ENCODE measurements at regions not wholly inside any gene's neighbourhood (a gene's known extent, or its start where the extent isn't known, plus 50 kb on each side); places are given as distances from the start of the nearest gene placed in this dataset.

GRCh38 chr4:178140326-178140915 lies 698.2 kb upstream of the AGA start:
- no peaks in the 10 kb centered on the region for H3K4me1 Mint-ChIP-seq (ENCODE audit: low read depth)
- H3K27me3 Mint-ChIP-seq (ENCODE audit: low read depth) = no peaks in the 10 kb centered on the region
- H3K9me3 Mint-ChIP-seq = peaks cover 11% of the 10 kb centered on the region
- H3K27ac Mint-ChIP-seq = no peak overlapping the region
- intact Hi-C loops (cut with micrococcal nuclease) = no loop called here
- no peak for DNase-seq (ENCODE audit: low spot score)
- H3K36me3 Mint-ChIP-seq (ENCODE audit: low read depth) = no peaks in the 10 kb centered on the region
- H3K4me3 Mint-ChIP-seq (ENCODE audit: low read depth) = no peak overlapping the region

- H3K36me3 Mint-ChIP-seq (ENCODE audit: low read depth) = no peaks in the 10 kb centered on the region
- H3K4me3 Mint-ChIP-seq (ENCODE audit: low read depth) = no peak overlapping the region
Observed at GRCh38 chr4:178142724-178143123, 700.5 kb upstream of the AGA start.

GRCh38 chr4:178148106-178148505 lies 705.9 kb upstream of the AGA start:
- no peaks in the 10 kb centered on the region for H3K27me3 Mint-ChIP-seq (ENCODE audit: low read depth)
- no peak overlapping the region for H3K4me3 Mint-ChIP-seq (ENCODE audit: low read depth)
- no peaks in the 10 kb centered on the region for H3K4me1 Mint-ChIP-seq (ENCODE audit: low read depth)
- H3K9me3 Mint-ChIP-seq = peaks cover 8% of the 10 kb centered on the region
- intact Hi-C loops (cut with micrococcal nuclease) = no loop called here
- no peak overlapping the region for H3K27ac Mint-ChIP-seq
- no peak for DNase-seq (ENCODE audit: low spot score)
- H3K36me3 Mint-ChIP-seq (ENCODE audit: low read depth) = no peaks in the 10 kb centered on the region

More at GRCh38 chr4:178142724-178143123, 700.5 kb upstream of the AGA start:
- Mint-ChIP-seq H3K9me3 (peaks cover 13% of the 10 kb centered on the region), H3K27ac (no peak overlapping the region), H3K27me3 (ENCODE audit: low read depth) (no peaks in the 10 kb centered on the region), H3K4me1 (ENCODE audit: low read depth) (no peaks in the 10 kb centered on the region)
- intact Hi-C loops (cut with micrococcal nuclease) = no loop called here
- no peak for DNase-seq (ENCODE audit: low spot score)

- Mint-ChIP-seq H3K36me3 (ENCODE audit: low read depth) (no peaks in the 10 kb centered on the region), H3K4me1 (ENCODE audit: low read depth) (no peaks in the 10 kb centered on the region), H3K27me3 (ENCODE audit: low read depth) (no peaks in the 10 kb centered on the region), H3K27ac (no peak overlapping the region), H3K9me3 (peaks cover 17% of the 10 kb centered on the region), H3K4me3 (ENCODE audit: low read depth) (no peak overlapping the region)
- DNase-seq (ENCODE audit: low spot score) = no peak
- intact Hi-C loops (cut with micrococcal nuclease) = no loop called here
Observed at GRCh38 chr4:178165251-178165950, 723.2 kb upstream of the AGA start.

GRCh38 chr4:178165951-178166308 lies 723.7 kb upstream of the AGA start:
- intact Hi-C loops (cut with micrococcal nuclease) = no loop called here
- H3K27me3 Mint-ChIP-seq (ENCODE audit: low read depth) = no peaks in the 10 kb centered on the region
- no peak overlapping the region for H3K27ac Mint-ChIP-seq
- H3K4me3 Mint-ChIP-seq (ENCODE audit: low read depth) = no peak overlapping the region
- H3K9me3 Mint-ChIP-seq = peaks cover 14% of the 10 kb centered on the region
- H3K4me1 Mint-ChIP-seq (ENCODE audit: low read depth) = no peaks in the 10 kb centered on the region
- no peak for DNase-seq (ENCODE audit: low spot score)
- no peaks in the 10 kb centered on the region for H3K36me3 Mint-ChIP-seq (ENCODE audit: low read depth)

GRCh38 chr4:178173771-178174170 lies 731.5 kb upstream of the AGA start:
- Mint-ChIP-seq H3K4me1 (ENCODE audit: low read depth) (no peaks in the 10 kb centered on the region), H3K27ac (no peak overlapping the region), H3K9me3 (no peaks in the 10 kb centered on the region), H3K36me3 (ENCODE audit: low read depth) (no peaks in the 10 kb centered on the region), H3K27me3 (ENCODE audit: low read depth) (no peaks in the 10 kb centered on the region), H3K4me3 (ENCODE audit: low read depth) (no peak overlapping the region)
- no peak for DNase-seq (ENCODE audit: low spot score)
- intact Hi-C loops (cut with micrococcal nuclease) = no loop called here

GRCh38 chr4:178174756-178175155 lies 732.5 kb upstream of the AGA start:
- Mint-ChIP-seq H3K36me3 (ENCODE audit: low read depth) (no peaks in the 10 kb centered on the region), H3K4me3 (ENCODE audit: low read depth) (no peak overlapping the region)

GRCh38 chr4:178185517-178185916 lies 743.3 kb upstream of the AGA start:
- DNase-seq (ENCODE audit: low spot score) = no peak
- no peaks in the 10 kb centered on the region for H3K9me3 Mint-ChIP-seq
- intact Hi-C loops (cut with micrococcal nuclease) = no loop called here
- H3K27me3 Mint-ChIP-seq (ENCODE audit: low read depth) = no peaks in the 10 kb centered on the region
- H3K4me1 Mint-ChIP-seq (ENCODE audit: low read depth) = no peaks in the 10 kb centered on the region
- H3K27ac Mint-ChIP-seq = no peak overlapping the region
- H3K36me3 Mint-ChIP-seq (ENCODE audit: low read depth) = no peaks in the 10 kb centered on the region
- H3K4me3 Mint-ChIP-seq (ENCODE audit: low read depth) = no peak overlapping the region

More at GRCh38 chr4:178174756-178175155, 732.5 kb upstream of the AGA start:
- DNase-seq (ENCODE audit: low spot score) = no peak
- Mint-ChIP-seq H3K9me3 (no peaks in the 10 kb centered on the region), H3K27ac (no peak overlapping the region), H3K4me1 (ENCODE audit: low read depth) (no peaks in the 10 kb centered on the region), H3K27me3 (ENCODE audit: low read depth) (no peaks in the 10 kb centered on the region)
- intact Hi-C loops (cut with micrococcal nuclease) = no loop called here

GRCh38 chr4:178192611-178193010 lies 750.4 kb upstream of the AGA start:
- intact Hi-C loops (cut with micrococcal nuclease) = no loop called here
- Mint-ChIP-seq H3K4me3 (ENCODE audit: low read depth) (no peak overlapping the region), H3K27ac (no peak overlapping the region), H3K27me3 (ENCODE audit: low read depth) (no peaks in the 10 kb centered on the region), H3K4me1 (ENCODE audit: low read depth) (no peaks in the 10 kb centered on the region), H3K9me3 (peaks cover 12% of the 10 kb centered on the region), H3K36me3 (ENCODE audit: low read depth) (no peaks in the 10 kb centered on the region)
- no peak for DNase-seq (ENCODE audit: low spot score)

GRCh38 chr4:178196751-178197374 lies 754.6 kb upstream of the AGA start:
- no peak overlapping the region for H3K4me3 Mint-ChIP-seq (ENCODE audit: low read depth)
- H3K27me3 Mint-ChIP-seq (ENCODE audit: low read depth) = no peaks in the 10 kb centered on the region
- H3K4me1 Mint-ChIP-seq (ENCODE audit: low read depth) = no peaks in the 10 kb centered on the region

GRCh38 chr4:178198691-178199090 lies 756.5 kb upstream of the AGA start:
- peaks cover 8% of the 10 kb centered on the region for H3K9me3 Mint-ChIP-seq
- no peak overlapping the region for H3K27ac Mint-ChIP-seq
- no peak overlapping the region for H3K4me3 Mint-ChIP-seq (ENCODE audit: low read depth)
- H3K27me3 Mint-ChIP-seq (ENCODE audit: low read depth) = no peaks in the 10 kb centered on the region
- H3K4me1 Mint-ChIP-seq (ENCODE audit: low read depth) = no peaks in the 10 kb centered on the region
- intact Hi-C loops (cut with micrococcal nuclease) = no loop called here
- DNase-seq (ENCODE audit: low spot score) = no peak
- H3K36me3 Mint-ChIP-seq (ENCODE audit: low read depth) = no peaks in the 10 kb centered on the region

More at GRCh38 chr4:178196751-178197374, 754.6 kb upstream of the AGA start:
- no peak for DNase-seq (ENCODE audit: low spot score)
- Mint-ChIP-seq H3K27ac (no peak overlapping the region), H3K36me3 (ENCODE audit: low read depth) (no peaks in the 10 kb centered on the region), H3K9me3 (peaks cover 8% of the 10 kb centered on the region)
- intact Hi-C loops (cut with micrococcal nuclease) = no loop called here

- intact Hi-C loops (cut with micrococcal nuclease) = no loop called here
- H3K36me3 Mint-ChIP-seq (ENCODE audit: low read depth) = no peaks in the 10 kb centered on the region
- H3K4me3 Mint-ChIP-seq (ENCODE audit: low read depth) = no peak overlapping the region
- H3K27ac Mint-ChIP-seq = no peak overlapping the region
- H3K9me3 Mint-ChIP-seq = peaks cover 14% of the 10 kb centered on the region
- H3K4me1 Mint-ChIP-seq (ENCODE audit: low read depth) = no peaks in the 10 kb centered on the region
- no peak for DNase-seq (ENCODE audit: low spot score)
- H3K27me3 Mint-ChIP-seq (ENCODE audit: low read depth) = no peaks in the 10 kb centered on the region
Observed at GRCh38 chr4:178202422-178202821, 760.2 kb upstream of the AGA start.

- H3K36me3 Mint-ChIP-seq (ENCODE audit: low read depth) = no peaks in the 10 kb centered on the region
- no peak overlapping the region for H3K4me3 Mint-ChIP-seq (ENCODE audit: low read depth)
- H3K4me1 Mint-ChIP-seq (ENCODE audit: low read depth) = no peaks in the 10 kb centered on the region
- no peaks in the 10 kb centered on the region for H3K27me3 Mint-ChIP-seq (ENCODE audit: low read depth)
- H3K27ac Mint-ChIP-seq = no peak overlapping the region
- intact Hi-C loops (cut with micrococcal nuclease) = no loop called here
- H3K9me3 Mint-ChIP-seq = peaks cover 24% of the 10 kb centered on the region
- no peak for DNase-seq (ENCODE audit: low spot score)
Observed at GRCh38 chr4:178205826-178206225, 763.6 kb upstream of the AGA start.

Data from activated T-helper 2 cell treated with anti-CD3 and anti-CD28 coated beads, Interferon-gamma antibody, Interleukin-2, Interleukin-4, amounts not matched to agents 10 μg/mL and 5 μg/mL and 100 μg/mL, durations not matched to agents 14 hours and 24 hours and 36 hours (primary cell).